ENCODE measurements at regions not wholly inside any gene's neighbourhood (a gene's known extent, or its start where the extent isn't known, plus 50 kb on each side); places are given as distances from the start of the nearest gene placed in this dataset.

DNA sequence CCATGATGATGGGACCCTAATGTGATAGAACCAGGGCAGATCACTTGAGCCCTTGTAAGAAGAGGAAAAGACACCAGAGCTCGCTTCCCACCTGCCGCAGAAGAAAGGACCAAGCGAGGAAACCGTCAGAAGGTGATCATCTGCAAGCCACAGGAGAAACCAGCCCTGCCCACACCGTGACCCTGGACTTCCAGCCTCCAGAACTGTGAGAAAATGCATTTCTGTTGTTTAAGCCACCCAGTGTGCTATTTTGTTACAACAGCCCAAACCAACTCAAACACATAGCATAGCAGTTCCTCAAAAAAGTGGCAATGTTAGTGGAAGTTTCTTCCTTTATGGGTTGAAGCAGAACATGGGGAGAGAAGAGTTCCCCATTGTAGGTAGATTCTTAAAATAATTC is 107.9 kb upstream of the BCL2L14 start:
- H3K9me3 ChIP-seq (ENCODE audit: control insufficient read depth in 1 of 2, insufficient read depth in 1 of 2, low read depth in 1 of 2, low read length in 2 of 2), result no peaks in the 10 kb centered on the region
- no peak overlapping the region for H3K9ac ChIP-seq (ENCODE audit: low read length)
- H3K4me3 ChIP-seq (replicated peaks in 1 of 2; ENCODE audit: low read depth in 1 of 2, low read length in 2 of 2), result no peak overlapping the region
- H4K20me1 ChIP-seq (ENCODE audit: insufficient read depth), result no peaks in the 10 kb centered on the region
- peaks cover 6 to 16% of the 10 kb centered on the region in 2 experiments; a peak in 3 of 4 replicates for H3K4me1 ChIP-seq (ENCODE audit: control insufficient read depth in 1 of 2, insufficient read depth in 2 of 2, low read length in 2 of 2)
- no peaks in the 10 kb centered on the region for H3K9me2 ChIP-seq (ENCODE audit: insufficient read depth)
- H3K4me2 ChIP-seq (ENCODE audit: low read length), result no peak overlapping the region
- no peaks in the 10 kb centered on the region for H3K79me2 ChIP-seq (ENCODE audit: insufficient read depth, low read length)
- POLR2A ChIA-PET, result interaction anchor here (0.7 kb wide), 1 partner anchor 1783 kb away, joined by 4 read pairs; no protein-coding TSS in a partner anchor
- H3K27ac ChIP-seq (ENCODE audit: low read depth, low read length), result no peak overlapping the region
- H3K36me3 ChIP-seq (ENCODE audit: control insufficient read depth in 1 of 2, insufficient read depth in 2 of 2, low read length in 2 of 2), result no peaks in the 10 kb centered on the region
- RAD21 ChIA-PET (ENCODE audit: low non-redundant PET in 1 of 2, low total read pairs in 2 of 2, uncharacterized antibody in 2 of 2, unreplicated experiment in 2 of 2), result no interaction called here
- CTCF ChIA-PET, result no interaction called here
- intact Hi-C loops (cut with micrococcal nuclease), result no loop called here
- no TSS peak for BruUV-seq (replicated peaks)
- no peak for TF ChIP-seq RAD21 (IDR thresholded peaks at IDR 0.05; ENCODE audit: low read depth)
- no peak for TF ChIP-seq EZH2phosphoT487 (IDR thresholded peaks at IDR 0.05; ENCODE audit: borderline replicate concordance)
- no peak for TF ChIP-seq SIN3A (IDR thresholded peaks at IDR 0.05; ENCODE audit: low read depth)
- H3K27me3 ChIP-seq (ENCODE audit: insufficient read depth, low read length), result no peaks in the 10 kb centered on the region
- no peak overlapping the region for H2AFZ ChIP-seq (ENCODE audit: low read depth, low read length, poor library complexity, severe bottlenecking)
- DNase-seq (ENCODE audit: low read depth, low spot score) (no peak), ATAC-seq (no peak)

DNA sequence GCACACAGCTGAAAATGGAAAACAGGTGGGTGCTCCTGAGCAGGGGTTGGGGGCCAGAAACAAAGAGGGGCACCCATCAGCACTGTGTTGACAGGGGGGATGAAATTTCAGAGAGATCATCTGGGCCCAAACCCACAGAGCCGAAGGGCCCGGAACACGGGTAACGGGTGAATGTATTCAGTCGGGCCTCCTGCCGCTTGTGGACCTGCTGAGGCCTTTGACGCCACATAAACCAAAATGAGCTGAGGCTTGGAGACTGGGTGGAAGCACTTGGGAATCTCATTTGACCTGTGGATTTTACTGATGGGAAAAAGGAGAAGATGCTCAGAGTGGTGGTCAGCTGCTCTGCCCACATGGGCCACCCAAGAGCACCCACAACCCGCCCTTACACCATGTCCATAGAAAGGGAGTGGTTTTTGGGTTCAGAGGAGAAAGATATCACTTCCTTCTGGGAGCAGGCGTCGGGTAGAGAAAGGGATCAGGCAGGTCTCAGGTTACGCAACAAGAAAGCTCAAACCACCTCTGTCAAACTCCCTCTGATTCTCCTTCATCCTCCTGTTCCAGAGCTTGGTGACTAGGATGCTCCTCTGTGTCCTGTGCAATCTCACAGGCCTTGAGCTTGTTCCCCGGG is 106.8 kb upstream of the BCL2L14 start:
- peaks cover 5 to 6% of the 10 kb centered on the region in 2 experiments; a peak in 3 of 4 replicates for H3K4me1 ChIP-seq (ENCODE audit: control insufficient read depth in 1 of 2, insufficient read depth in 2 of 2, low read length in 2 of 2)
- no peak overlapping the region for H3K9ac ChIP-seq (ENCODE audit: low read length)
- no peaks in the 10 kb centered on the region for H3K9me3 ChIP-seq (ENCODE audit: control insufficient read depth in 1 of 2, insufficient read depth in 1 of 2, low read depth in 1 of 2, low read length in 2 of 2)
- no peaks in the 10 kb centered on the region for H3K36me3 ChIP-seq (ENCODE audit: control insufficient read depth in 1 of 2, insufficient read depth in 2 of 2, low read length in 2 of 2)
- BruUV-seq (replicated peaks), result no TSS peak
- TF ChIP-seq RAD21 (IDR thresholded peaks at IDR 0.05; ENCODE audit: low read depth), result no peak
- no peak for TF ChIP-seq POLR2AphosphoS5 (IDR thresholded peaks at IDR 0.05; ENCODE audit: low read depth, low read length)
- no peak for TF ChIP-seq POLR2A (IDR thresholded peaks at IDR 0.05; ENCODE audit: borderline replicate concordance, extremely low read depth, insufficient read depth, insufficient read length)
- TF ChIP-seq EZH2 (IDR thresholded peaks at IDR 0.05), result no peak
- H3K9me2 ChIP-seq (ENCODE audit: insufficient read depth), result no peaks in the 10 kb centered on the region
- H3K4me2 ChIP-seq (ENCODE audit: low read length), result no peak overlapping the region
- ChIA-PET POLR2A (no interaction called here), CTCF (no interaction called here), RAD21 (ENCODE audit: low non-redundant PET in 1 of 2, low total read pairs in 2 of 2, uncharacterized antibody in 2 of 2, unreplicated experiment in 2 of 2) (no interaction called here)
- H3K27me3 ChIP-seq (ENCODE audit: insufficient read depth, low read length), result no peaks in the 10 kb centered on the region
- H2AFZ ChIP-seq (ENCODE audit: low read depth, low read length, poor library complexity, severe bottlenecking), result no peak overlapping the region
- H3K4me3 ChIP-seq (replicated peaks in 1 of 2; ENCODE audit: low read depth in 1 of 2, low read length in 2 of 2), result no peak overlapping the region
- intact Hi-C loops (cut with micrococcal nuclease), result no loop called here
- H3K27ac ChIP-seq (ENCODE audit: low read depth, low read length), result no peak overlapping the region
- no peaks in the 10 kb centered on the region for H3K79me2 ChIP-seq (ENCODE audit: insufficient read depth, low read length)
- H4K20me1 ChIP-seq (ENCODE audit: insufficient read depth), result no peaks in the 10 kb centered on the region
- ATAC-seq (no peak), DNase-seq (ENCODE audit: low read depth, low spot score) (no peak)
